Esophagus muscularis mucosa (tissue), 4 donors: ENCODE measurements at regions not wholly inside any gene's neighbourhood (a gene's known extent, or its start where the extent isn't known, plus 50 kb on each side); places are given as distances from the start of the nearest gene placed in this dataset.

Source experiments
- CTCF ChIP-seq, 3 experiments: fragments of 200-600 bp in 2 of 3; fragments of 450-650 bp in 1 of 3; sonication (generic) in 2 of 3; IDR thresholded peaks; one replicate each; pipeline ENCODE4 v1.5.1; 2017 to 2019; ENCODE audit warnings: antibody characterized with exemption in 3 of 3, mild to moderate bottlenecking in 2 of 3, moderate library complexity in 1 of 3
- EP300 ChIP-seq: sonication (generic); formaldehyde crosslinking; IDR thresholded peaks from one replicate; pipeline ENCODE4 v1.6.1; 2017; ENCODE audit warnings: antibody characterized with exemption
- POLR2A ChIP-seq: fragments of 450-650 bp; IDR thresholded peaks from one replicate; pipeline ENCODE4 v1.6.1; 2017; ENCODE audit warnings: antibody characterized with exemption, moderate library complexity, mild to moderate bottlenecking, low read depth
- POLR2AphosphoS5 ChIP-seq, 2 donors: sonication (generic); formaldehyde crosslinking; IDR thresholded peaks; one replicate each; pipeline ENCODE4 v1.6.1; 2017; ENCODE audit warnings: antibody characterized with exemption in 2 of 2

GRCh38 chr2:195569255-195569654 lies 87.8 kb upstream of the SLC39A10 start:
- TF ChIP-seq CTCF (IDR thresholded peaks at IDR 0.05) (no peak), POLR2A (no peak), EP300 (no peak), POLR2AphosphoS5 (IDR thresholded peaks at IDR 0.05) (no peak)
